Activated CD4-positive, alpha-beta memory T cell treated with anti-CD3 and anti-CD28 coated beads, Interleukin-2, amount 10 ng/mL, durations not matched to agents 7 days and 5 days (primary cell): ENCODE measurements at regions not wholly inside any gene's neighbourhood (a gene's known extent, or its start where the extent isn't known, plus 50 kb on each side); places are given as distances from the start of the nearest gene placed in this dataset.

Experiments used
- CTCF ChIA-PET: fragments of 350-600 bp; sonication (Branson Sonifier 250); formaldehyde crosslinking; loops from one replicate; lab custom pipeline; 2021; ENCODE audit warnings: antibody characterized with exemption, inconsistent platforms; lab: Charles Lee
- POLR2A ChIA-PET: fragments of 350-600 bp; sonication (Branson Sonifier 250); formaldehyde crosslinking; loops from one replicate; lab custom pipeline; 2021; ENCODE audit warnings: antibody characterized with exemption; lab: Charles Lee
- DNase-seq: peaks from one replicate; pipeline ENCODE4 v3.0.0-alpha.2; 2020
- H3K27ac Mint-ChIP-seq: one replicate; pipeline ENCODE4 v1.8.0; 2021; ENCODE audit warnings: mild to moderate bottlenecking, mixed read lengths
- H3K27me3 Mint-ChIP-seq: one replicate; pipeline ENCODE4 v1.8.0; 2021; ENCODE audit warnings: mixed read lengths
- H3K36me3 Mint-ChIP-seq: one replicate; pipeline ENCODE4 v1.8.0; 2021; ENCODE audit warnings: low read depth, mixed read lengths
- H3K4me1 Mint-ChIP-seq: one replicate; pipeline ENCODE4 v1.8.0; 2021; ENCODE audit warnings: mixed read lengths
- H3K4me3 Mint-ChIP-seq: one replicate; pipeline ENCODE4 v1.8.0; 2021; ENCODE audit warnings: mild to moderate bottlenecking, mixed read lengths
- H3K9me3 Mint-ChIP-seq: one replicate; pipeline ENCODE4 v1.8.0; 2021; ENCODE audit warnings: mixed read lengths

GRCh38 chr2:16336491-16336890 lies 329.1 kb downstream of the CYRIA start:
- H3K27me3 Mint-ChIP-seq = no peaks in the 10 kb centered on the region
- H3K9me3 Mint-ChIP-seq = peaks cover 7% of the 10 kb centered on the region
- CTCF ChIA-PET = no interaction called here
- DNase-seq = no peak
- H3K4me1 Mint-ChIP-seq = no peaks in the 10 kb centered on the region
- POLR2A ChIA-PET = no interaction called here
- H3K27ac Mint-ChIP-seq = no peak overlapping the region
- H3K36me3 Mint-ChIP-seq = no peaks in the 10 kb centered on the region
- H3K4me3 Mint-ChIP-seq = no peak overlapping the region

DNA sequence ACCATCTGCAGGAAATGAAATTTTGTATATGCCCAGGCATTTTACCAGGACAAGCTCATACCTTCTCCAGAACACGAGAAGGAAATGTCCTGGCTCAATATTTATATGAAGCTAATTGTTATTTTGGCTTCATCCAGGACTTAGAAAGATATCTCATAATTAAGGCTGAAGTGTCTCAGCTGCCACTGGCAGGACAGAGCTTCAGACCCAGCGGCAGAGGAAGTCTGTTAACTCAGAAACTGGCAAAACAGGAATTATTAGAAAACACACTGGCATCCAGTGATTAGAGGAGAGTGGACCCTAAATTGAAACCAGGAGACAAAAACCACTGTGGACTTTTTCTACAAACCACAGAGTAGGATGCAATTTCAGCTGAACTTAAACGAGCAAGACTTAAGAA lies 329.7 kb downstream of the CYRIA start:
- no peak for DNase-seq
- H3K27me3 Mint-ChIP-seq = no peaks in the 10 kb centered on the region
- ChIA-PET CTCF (no interaction called here), POLR2A (no interaction called here)
- no peak overlapping the region for H3K4me3 Mint-ChIP-seq
- no peaks in the 10 kb centered on the region for H3K36me3 Mint-ChIP-seq
- H3K9me3 Mint-ChIP-seq = peaks cover 7% of the 10 kb centered on the region
- no peak overlapping the region for H3K27ac Mint-ChIP-seq
- no peaks in the 10 kb centered on the region for H3K4me1 Mint-ChIP-seq

DNA sequence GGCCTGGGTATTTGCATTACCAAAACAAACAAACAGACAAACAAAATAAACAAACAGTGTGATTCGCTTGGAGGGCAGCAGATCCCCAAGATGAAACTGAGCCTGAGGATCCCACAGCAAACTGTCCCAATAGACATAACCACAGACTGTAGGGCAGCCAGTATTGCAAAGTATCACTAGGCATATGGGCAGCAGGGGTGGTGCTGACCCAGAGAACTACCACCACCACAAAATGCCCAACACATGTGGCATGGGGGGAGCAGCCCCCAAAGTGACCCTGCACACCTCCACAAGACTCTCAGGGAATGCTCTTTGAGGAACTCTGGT lies 330.1 kb downstream of the CYRIA start:
- Mint-ChIP-seq H3K27me3 (no peaks in the 10 kb centered on the region), H3K27ac (no peak overlapping the region), H3K4me3 (no peak overlapping the region), H3K36me3 (no peaks in the 10 kb centered on the region), H3K4me1 (no peaks in the 10 kb centered on the region), H3K9me3 (peaks cover 7% of the 10 kb centered on the region)
- POLR2A ChIA-PET = no interaction called here
- CTCF ChIA-PET = no interaction called here
- no peak for DNase-seq

DNA sequence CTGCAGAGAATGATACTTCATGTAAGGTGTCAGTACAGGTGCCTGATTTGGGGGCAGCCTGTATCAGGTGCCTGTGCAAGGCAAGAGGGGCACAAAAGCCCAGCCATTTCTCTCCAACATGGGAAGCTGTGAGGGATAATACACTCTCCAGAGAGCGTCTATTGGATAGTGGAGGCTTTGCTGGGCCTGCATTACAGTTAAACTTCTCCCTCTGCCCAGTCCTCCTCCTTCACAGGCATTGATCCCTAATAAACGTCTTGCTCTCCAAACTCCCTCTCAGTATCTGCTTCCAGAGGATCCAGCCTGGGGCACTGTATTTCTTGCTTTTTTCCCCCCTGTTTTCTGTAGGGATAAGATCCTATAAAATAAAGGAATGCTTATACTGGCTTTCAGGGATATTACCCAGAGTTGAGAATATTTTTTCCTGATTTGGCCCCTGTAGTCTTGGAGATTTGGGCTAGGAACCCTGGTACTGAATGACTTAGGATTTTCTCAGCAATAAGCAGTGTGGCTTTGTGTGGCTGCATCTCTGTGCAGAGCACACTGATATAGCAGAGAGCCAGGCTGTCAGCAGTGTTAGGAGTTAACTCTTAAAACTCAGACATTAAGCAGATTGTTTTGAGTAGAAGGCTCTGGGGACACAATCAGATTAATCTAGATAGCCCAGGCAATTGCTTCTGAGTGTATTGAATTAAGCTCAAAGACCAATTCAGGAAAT lies 330.6 kb downstream of the CYRIA start:
- Mint-ChIP-seq H3K27me3 (no peaks in the 10 kb centered on the region), H3K4me3 (no peak overlapping the region), H3K36me3 (no peaks in the 10 kb centered on the region), H3K27ac (no peak overlapping the region), H3K4me1 (no peaks in the 10 kb centered on the region), H3K9me3 (peaks cover 7% of the 10 kb centered on the region)
- ChIA-PET POLR2A (no interaction called here), CTCF (no interaction called here)
- DNase-seq = no peak

GRCh38 chr2:16334366-16334765 lies 331.3 kb downstream of the CYRIA start:
- Mint-ChIP-seq H3K4me1 (no peaks in the 10 kb centered on the region), H3K4me3 (no peak overlapping the region), H3K9me3 (peaks cover 7% of the 10 kb centered on the region), H3K27me3 (no peaks in the 10 kb centered on the region), H3K36me3 (no peaks in the 10 kb centered on the region), H3K27ac (no peak overlapping the region)
- no peak for DNase-seq
- ChIA-PET POLR2A (no interaction called here), CTCF (no interaction called here)

DNA sequence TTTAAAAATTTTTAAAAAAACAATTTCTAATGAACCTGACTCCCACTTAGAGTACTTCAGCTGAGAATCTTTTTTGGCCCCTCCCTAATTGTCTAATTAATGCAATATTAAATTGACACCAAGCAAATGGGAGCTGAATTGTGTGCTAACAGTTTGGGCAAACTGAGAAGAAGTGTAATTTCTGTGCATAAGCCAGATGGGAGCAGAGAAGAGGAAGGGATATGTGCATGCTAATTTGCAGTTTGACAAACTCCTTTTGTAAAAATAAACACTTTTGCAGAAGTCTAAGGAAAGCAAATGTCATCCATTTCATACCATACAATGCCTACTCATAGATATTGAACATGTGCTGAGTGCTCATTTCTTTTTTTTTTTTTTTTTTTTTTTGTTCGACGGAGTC lies 332.0 kb downstream of the CYRIA start:
- CTCF ChIA-PET = no interaction called here
- POLR2A ChIA-PET = no interaction called here
- no peaks in the 10 kb centered on the region for H3K4me1 Mint-ChIP-seq
- no peak overlapping the region for H3K27ac Mint-ChIP-seq
- no peaks in the 10 kb centered on the region for H3K27me3 Mint-ChIP-seq
- H3K9me3 Mint-ChIP-seq = peaks cover 4% of the 10 kb centered on the region
- no peaks in the 10 kb centered on the region for H3K36me3 Mint-ChIP-seq
- DNase-seq = no peak
- no peak overlapping the region for H3K4me3 Mint-ChIP-seq

- POLR2A ChIA-PET = no interaction called here
- H3K4me1 Mint-ChIP-seq = no peaks in the 10 kb centered on the region
- H3K36me3 Mint-ChIP-seq = no peaks in the 10 kb centered on the region
- DNase-seq = no peak
- no peak overlapping the region for H3K27ac Mint-ChIP-seq
- CTCF ChIA-PET = no interaction called here
- H3K4me3 Mint-ChIP-seq = no peak overlapping the region
- H3K9me3 Mint-ChIP-seq = no peaks in the 10 kb centered on the region
- no peaks in the 10 kb centered on the region for H3K27me3 Mint-ChIP-seq
These were observed 332.7 kb downstream of the CYRIA start for GRCh38 chr2:16332681-16333557.

- no peaks in the 10 kb centered on the region for H3K36me3 Mint-ChIP-seq
- H3K4me1 Mint-ChIP-seq = no peaks in the 10 kb centered on the region
- no peaks in the 10 kb centered on the region for H3K9me3 Mint-ChIP-seq
- CTCF ChIA-PET = no interaction called here
- no peak overlapping the region for H3K27ac Mint-ChIP-seq
- POLR2A ChIA-PET = no interaction called here
- H3K27me3 Mint-ChIP-seq = no peaks in the 10 kb centered on the region
- no peak for DNase-seq
- H3K4me3 Mint-ChIP-seq = no peak overlapping the region
These were observed 333.9 kb downstream of the CYRIA start for GRCh38 chr2:16331772-16332171.

DNA sequence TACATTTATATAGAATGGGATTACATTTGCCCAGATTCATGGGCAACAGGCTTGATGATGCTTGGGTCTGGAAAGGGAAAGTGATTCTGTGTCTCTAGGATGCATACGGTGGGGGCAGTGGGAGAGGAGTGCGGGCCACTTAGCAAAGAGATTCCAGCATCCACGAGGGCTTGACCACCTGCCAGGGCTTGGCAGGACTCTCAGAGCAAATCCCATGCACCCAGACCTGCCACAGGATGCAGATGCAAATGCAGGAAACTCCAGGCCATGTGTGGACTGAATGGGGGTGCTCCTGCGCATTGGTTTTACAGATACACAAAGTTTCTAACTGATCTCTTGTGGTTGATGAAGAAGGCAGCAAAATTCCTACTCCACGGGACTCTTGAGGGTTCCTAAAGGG lies 334.7 kb downstream of the CYRIA start:
- Mint-ChIP-seq H3K27ac (no peak overlapping the region), H3K9me3 (no peaks in the 10 kb centered on the region), H3K27me3 (no peaks in the 10 kb centered on the region), H3K36me3 (no peaks in the 10 kb centered on the region), H3K4me1 (no peaks in the 10 kb centered on the region), H3K4me3 (no peak overlapping the region)
- CTCF ChIA-PET = no interaction called here
- POLR2A ChIA-PET = no interaction called here
- no peak for DNase-seq

- CTCF ChIA-PET = no interaction called here
- H3K4me1 Mint-ChIP-seq = no peaks in the 10 kb centered on the region
- no peak overlapping the region for H3K27ac Mint-ChIP-seq
- POLR2A ChIA-PET = no interaction called here
- no peak overlapping the region for H3K4me3 Mint-ChIP-seq
- DNase-seq = no peak
- H3K9me3 Mint-ChIP-seq = no peaks in the 10 kb centered on the region
- no peaks in the 10 kb centered on the region for H3K36me3 Mint-ChIP-seq
- H3K27me3 Mint-ChIP-seq = no peaks in the 10 kb centered on the region
These were observed 335.1 kb downstream of the CYRIA start for GRCh38 chr2:16330571-16330970.

DNA sequence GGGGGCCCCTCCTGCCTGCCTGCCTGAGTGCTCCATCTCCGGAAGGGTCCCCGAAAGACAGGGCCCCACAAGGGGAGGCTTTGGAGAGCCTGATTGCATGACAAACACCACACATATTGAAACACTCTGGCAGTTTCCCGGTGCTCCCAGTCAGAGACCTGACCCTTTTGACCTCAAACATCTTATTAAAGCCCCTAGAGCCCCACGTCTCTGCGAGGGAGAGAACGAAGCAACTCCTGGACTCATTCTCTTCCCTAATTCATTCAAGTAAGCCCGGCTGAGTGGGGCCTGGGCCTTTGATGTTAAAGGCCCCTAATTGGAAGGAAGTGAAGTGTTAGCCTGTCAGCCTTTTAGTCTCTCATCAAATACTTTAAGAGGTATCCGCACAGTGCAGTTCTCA lies 335.6 kb downstream of the CYRIA start:
- no peaks in the 10 kb centered on the region for H3K4me1 Mint-ChIP-seq
- ChIA-PET CTCF (no interaction called here), POLR2A (no interaction called here)
- no peak overlapping the region for H3K27ac Mint-ChIP-seq
- no peaks in the 10 kb centered on the region for H3K36me3 Mint-ChIP-seq
- DNase-seq = no peak
- H3K9me3 Mint-ChIP-seq = no peaks in the 10 kb centered on the region
- no peaks in the 10 kb centered on the region for H3K27me3 Mint-ChIP-seq
- H3K4me3 Mint-ChIP-seq = no peak overlapping the region

DNA sequence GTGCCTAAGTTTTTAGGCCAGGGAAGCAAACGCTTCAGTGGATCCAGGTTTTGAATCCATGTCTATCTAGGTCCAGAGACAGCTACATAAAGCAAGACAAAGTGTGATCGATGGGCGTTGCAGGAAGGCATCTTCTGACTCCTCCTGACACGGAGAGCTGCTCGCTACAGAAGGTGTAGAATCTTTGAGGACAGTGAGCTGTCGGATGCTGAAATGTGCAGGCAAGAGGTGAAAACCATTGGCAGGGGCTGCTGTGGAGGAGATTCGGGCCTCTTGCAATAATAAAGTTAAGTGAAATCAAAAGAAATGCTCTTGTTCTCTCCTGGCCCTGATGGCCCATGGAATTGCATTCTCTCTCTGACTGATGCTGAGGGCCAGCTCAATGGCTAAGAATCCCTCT lies 336.2 kb downstream of the CYRIA start:
- CTCF ChIA-PET = no interaction called here
- Mint-ChIP-seq H3K4me3 (no peak overlapping the region), H3K4me1 (no peaks in the 10 kb centered on the region), H3K9me3 (no peaks in the 10 kb centered on the region), H3K36me3 (no peaks in the 10 kb centered on the region), H3K27ac (no peak overlapping the region), H3K27me3 (no peaks in the 10 kb centered on the region)
- DNase-seq = no peak
- POLR2A ChIA-PET = no interaction called here

DNA sequence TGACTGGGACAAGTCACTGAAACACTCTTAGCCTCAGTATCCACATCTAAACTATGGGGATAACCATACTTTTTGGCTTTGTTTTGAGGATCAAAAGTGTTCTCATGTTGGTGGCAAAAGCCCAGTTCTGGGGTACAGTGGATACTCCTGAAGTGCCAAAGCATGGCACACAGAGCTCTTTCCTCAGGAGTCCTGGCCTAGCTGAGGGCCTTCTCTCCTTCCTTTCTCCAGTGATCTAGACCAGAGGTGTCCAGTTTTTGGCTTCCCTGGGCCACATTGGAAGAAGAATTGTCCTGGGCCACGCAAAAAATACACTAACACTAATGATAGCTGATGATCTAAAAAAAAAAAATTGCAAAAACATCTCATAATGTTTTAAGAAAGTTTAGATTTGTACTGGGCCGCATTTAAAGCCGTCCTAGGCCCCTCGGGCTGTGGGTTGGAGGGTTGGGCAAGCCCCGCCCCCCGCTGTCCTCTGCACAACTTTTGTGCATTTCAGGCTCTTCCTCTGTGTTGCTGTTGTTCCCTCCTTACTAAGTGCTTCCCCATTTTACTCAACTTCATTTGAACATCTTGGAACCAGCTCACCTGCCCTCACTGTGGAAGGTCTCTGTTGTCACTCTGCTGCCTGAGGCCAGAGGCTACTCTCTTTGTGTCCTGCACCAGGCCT lies 337.0 kb downstream of the CYRIA start:
- H3K27ac Mint-ChIP-seq = no peak overlapping the region
- H3K4me3 Mint-ChIP-seq = no peak overlapping the region
- H3K27me3 Mint-ChIP-seq = no peaks in the 10 kb centered on the region
- no peaks in the 10 kb centered on the region for H3K36me3 Mint-ChIP-seq
- DNase-seq = no peak
- H3K9me3 Mint-ChIP-seq = no peaks in the 10 kb centered on the region
- POLR2A ChIA-PET = no interaction called here
- CTCF ChIA-PET = no interaction called here
- H3K4me1 Mint-ChIP-seq = no peaks in the 10 kb centered on the region
